ENCODE measurements at regions not wholly inside any gene's neighbourhood (a gene's known extent, or its start where the extent isn't known, plus 50 kb on each side); places are given as distances from the start of the nearest gene placed in this dataset.

- WGBS, 2 donors: 48 to 57% methylated on average over 1 of the region's 1 CpG
- Histone ChIP-seq H3K27me3 (no peaks in the 10 kb centered on the region), H3K27ac (no peak overlapping the region), H3K9me3 (no peaks in the 10 kb centered on the region), H3K4me3 (no peak overlapping the region), H3K36me3 (no peaks in the 10 kb centered on the region), H3K4me1 (no peaks in the 10 kb centered on the region)
- ATAC-seq (ENCODE audit: low FRiP score in 2 of 2) (no peak), DNase-seq (no peak)
- no peak for TF ChIP-seq POLR2A (IDR thresholded peaks at IDR 0.05)
- TF ChIP-seq, protein P1, sequence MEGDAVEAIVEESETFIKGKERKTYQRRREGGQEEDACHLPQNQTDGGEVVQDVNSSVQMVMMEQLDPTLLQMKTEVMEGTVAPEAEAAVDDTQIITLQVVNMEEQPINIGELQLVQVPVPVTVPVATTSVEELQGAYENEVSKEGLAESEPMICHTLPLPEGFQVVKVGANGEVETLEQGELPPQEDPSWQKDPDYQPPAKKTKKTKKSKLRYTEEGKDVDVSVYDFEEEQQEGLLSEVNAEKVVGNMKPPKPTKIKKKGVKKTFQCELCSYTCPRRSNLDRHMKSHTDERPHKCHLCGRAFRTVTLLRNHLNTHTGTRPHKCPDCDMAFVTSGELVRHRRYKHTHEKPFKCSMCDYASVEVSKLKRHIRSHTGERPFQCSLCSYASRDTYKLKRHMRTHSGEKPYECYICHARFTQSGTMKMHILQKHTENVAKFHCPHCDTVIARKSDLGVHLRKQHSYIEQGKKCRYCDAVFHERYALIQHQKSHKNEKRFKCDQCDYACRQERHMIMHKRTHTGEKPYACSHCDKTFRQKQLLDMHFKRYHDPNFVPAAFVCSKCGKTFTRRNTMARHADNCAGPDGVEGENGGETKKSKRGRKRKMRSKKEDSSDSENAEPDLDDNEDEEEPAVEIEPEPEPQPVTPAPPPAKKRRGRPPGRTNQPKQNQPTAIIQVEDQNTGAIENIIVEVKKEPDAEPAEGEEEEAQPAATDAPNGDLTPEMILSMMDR (IDR thresholded peaks at IDR 0.05): no peak
- TF ChIP-seq EP300 (IDR thresholded peaks at IDR 0.05): no peak
- no peak for TF ChIP-seq POLR2AphosphoS5 (IDR thresholded peaks at IDR 0.05)
These were observed 397.4 kb upstream of the PKN2 start for GRCh38 chr1:88286716-88287115.

DNA sequence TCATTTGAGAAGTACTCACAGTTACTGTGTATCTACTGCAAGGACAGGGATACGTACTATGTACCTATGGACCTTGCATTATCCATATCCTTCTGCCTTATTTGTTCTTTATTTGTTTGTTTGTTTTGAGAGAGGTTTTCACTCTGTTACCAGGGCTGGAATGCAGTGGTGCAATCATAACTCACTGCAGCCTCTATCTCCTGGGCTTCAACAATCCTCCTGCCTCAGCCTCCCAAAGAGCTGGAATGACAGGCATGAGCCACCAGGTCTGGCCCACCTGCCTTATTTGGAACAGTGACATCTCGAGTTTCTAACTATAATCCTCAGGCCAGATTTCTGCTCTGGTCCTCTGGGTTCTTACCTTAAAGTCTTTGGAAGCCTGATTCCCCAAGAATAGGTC lies 395.5 kb upstream of the PKN2 start:
- Histone ChIP-seq H3K4me1 (no peaks in the 10 kb centered on the region), H3K9me3 (no peaks in the 10 kb centered on the region), H3K27ac (no peak overlapping the region), H3K36me3 (no peaks in the 10 kb centered on the region), H3K27me3 (no peaks in the 10 kb centered on the region), H3K4me3 (no peak overlapping the region)
- ATAC-seq (ENCODE audit: low FRiP score in 2 of 2) (no peak), DNase-seq (no peak)
- TF ChIP-seq EP300 (IDR thresholded peaks at IDR 0.05): no peak
- no peak for TF ChIP-seq POLR2A (IDR thresholded peaks at IDR 0.05)
- TF ChIP-seq, protein P1 (IDR thresholded peaks at IDR 0.05): no peak
- WGBS, 2 donors: 73 to 80% methylated on average over 2 of the region's 2 CpGs

DNA sequence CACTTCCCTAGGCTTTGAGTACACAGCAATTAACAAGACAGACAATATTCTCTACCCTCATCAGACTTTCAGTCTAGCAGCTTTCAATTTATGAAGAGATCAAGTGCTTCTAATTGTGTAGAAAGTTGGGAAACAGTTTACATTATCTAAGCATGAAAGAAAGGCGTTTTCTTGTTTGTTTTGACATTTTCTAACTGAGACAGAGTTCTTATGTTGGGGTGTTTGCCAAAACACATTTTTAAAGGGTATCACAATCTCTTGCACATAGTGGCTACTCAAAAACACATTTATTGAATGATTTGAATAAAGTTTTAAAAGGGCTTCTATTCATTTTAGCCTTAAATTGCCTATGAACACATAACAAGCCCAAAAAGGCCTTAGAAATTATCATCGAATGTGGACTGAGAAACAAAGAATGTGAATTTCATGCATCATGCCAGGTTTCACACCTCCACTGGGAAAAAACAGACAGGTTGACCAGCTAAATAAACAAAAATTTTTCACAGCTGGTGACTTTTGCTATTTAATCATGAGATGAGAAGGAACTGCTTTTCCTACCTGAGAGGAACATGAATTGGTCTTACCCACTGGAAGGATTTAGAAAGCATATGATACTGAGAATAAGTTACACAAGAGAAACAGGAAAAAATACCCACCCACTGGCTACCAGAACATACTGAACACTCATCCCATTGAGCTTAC lies 394.5 kb upstream of the PKN2 start:
- Histone ChIP-seq H3K4me3 (no peak overlapping the region), H3K36me3 (no peaks in the 10 kb centered on the region), H3K4me1 (no peaks in the 10 kb centered on the region), H3K27ac (no peak overlapping the region), H3K27me3 (no peaks in the 10 kb centered on the region), H3K9me3 (no peaks in the 10 kb centered on the region)
- DNase-seq (no peak), ATAC-seq (ENCODE audit: low FRiP score in 2 of 2) (no peak)
- 61 to 66% methylated on average over 2 of the region's 2 CpGs for WGBS, 2 donors
- TF ChIP-seq POLR2AphosphoS5 (IDR thresholded peaks at IDR 0.05): no peak
- TF ChIP-seq, protein P1 (IDR thresholded peaks at IDR 0.05): no peak
- no peak for TF ChIP-seq EP300 (IDR thresholded peaks at IDR 0.05)
- TF ChIP-seq POLR2A (IDR thresholded peaks at IDR 0.05): no peak

GRCh38 chr1:88291611-88292354 lies 392.3 kb upstream of the PKN2 start:
- H3K36me3 ChIP-seq: no peaks in the 10 kb centered on the region
- no peaks in the 10 kb centered on the region for H3K9me3 ChIP-seq
- 60 to 67% methylated on average over 5 of the region's 5 CpGs for WGBS, 2 donors
- H3K4me3 ChIP-seq: no peak overlapping the region
- TF ChIP-seq POLR2AphosphoS5 (IDR thresholded peaks at IDR 0.05): no peak
- no peak for TF ChIP-seq POLR2A (IDR thresholded peaks at IDR 0.05)
- TF ChIP-seq, protein P1 (IDR thresholded peaks at IDR 0.05): no peak
- no peak for TF ChIP-seq EP300 (IDR thresholded peaks at IDR 0.05)
- no peak for DNase-seq
- no peak overlapping the region for H3K27ac ChIP-seq
- ATAC-seq (ENCODE audit: low FRiP score in 2 of 2): no peak
- no peaks in the 10 kb centered on the region for H3K4me1 ChIP-seq
- H3K27me3 ChIP-seq: no peaks in the 10 kb centered on the region
